ENCODE measurements at regions not wholly inside any gene's neighbourhood (a gene's known extent, or its start where the extent isn't known, plus 50 kb on each side); places are given as distances from the start of the nearest gene placed in this dataset.
"Not testable (repeated sequence)": the region's sequence is repeated elsewhere in the genome, so short reads cannot be mapped to it uniquely, and the experiment has no call there.

GRCh38 chr7:4386190-4386589, 295.9 kb upstream of the FOXK1 start:
- ChIA-PET CTCF (no interaction called here), POLR2A (no interaction called here)
- H3K36me3 Mint-ChIP-seq (ENCODE audit: low read depth): no peaks in the 10 kb centered on the region
- no peak overlapping the region for H3K4me3 Mint-ChIP-seq
- H3K27me3 Mint-ChIP-seq: peaks cover 14% of the 10 kb centered on the region
- H3K9me3 ChIP-seq (ENCODE audit: control insufficient read depth in 1 of 2, insufficient read depth in 1 of 2, low read length in 2 of 2): peaks cover 0 to 5% of the 10 kb centered on the region in 2 experiments
- H3K36me3 ChIP-seq (ENCODE audit: insufficient read depth, low read length): no peaks in the 10 kb centered on the region
- H3K27me3 ChIP-seq (ENCODE audit: control insufficient read depth in 1 of 2, insufficient read depth in 2 of 2, low read length in 2 of 2): no peaks in the 10 kb centered on the region
- ATAC-seq (ENCODE audit: poor library complexity) (no peak), DNase-seq (no peak)
- H3K27ac Mint-ChIP-seq: no peak overlapping the region
- H3K4me1 ChIP-seq (ENCODE audit: insufficient read depth, low read length): no peaks in the 10 kb centered on the region
- no peak for TF ChIP-seq CTCF (IDR thresholded peaks at IDR 0.05)
- peaks cover 7% of the 10 kb centered on the region for H3K9me3 Mint-ChIP-seq
- intact Hi-C loops (cut with DNase I, micrococcal nuclease): no loop called here
- no peak overlapping the region for H3K4me3 ChIP-seq (ENCODE audit: low read length)
- no peak overlapping the region for H3K27ac ChIP-seq (ENCODE audit: low read depth in 1 of 2, low read length in 2 of 2)
- H3K4me1 Mint-ChIP-seq (ENCODE audit: low read depth): no peaks in the 10 kb centered on the region

- H3K27ac Mint-ChIP-seq; H3K27me3 ChIP-seq (ENCODE audit: control insufficient read depth in 1 of 2, insufficient read depth in 2 of 2, low read length in 2 of 2); H3K4me3 Mint-ChIP-seq; POLR2A ChIA-PET; ATAC-seq (ENCODE audit: poor library complexity); H3K36me3 ChIP-seq (ENCODE audit: insufficient read depth, low read length); H3K4me1 Mint-ChIP-seq (ENCODE audit: low read depth); H3K27ac ChIP-seq (ENCODE audit: low read depth in 1 of 2, low read length in 2 of 2); CTCF ChIA-PET; H3K27me3 Mint-ChIP-seq; intact Hi-C loops (cut with DNase I, micrococcal nuclease); DNase-seq; H3K36me3 Mint-ChIP-seq (ENCODE audit: low read depth); H3K9me3 ChIP-seq (ENCODE audit: control insufficient read depth in 1 of 2, insufficient read depth in 1 of 2, low read length in 2 of 2); H3K4me3 ChIP-seq (ENCODE audit: low read length); H3K4me1 ChIP-seq (ENCODE audit: insufficient read depth, low read length): not testable (repeated sequence)
- H3K9me3 Mint-ChIP-seq: peaks cover 13% of the 10 kb centered on the region
Measured at GRCh38 chr7:4391103-4391502, 291.0 kb upstream of the FOXK1 start.

GRCh38 chr7:4394736-4395135, 287.4 kb upstream of the FOXK1 start:
- Histone ChIP-seq H3K27me3 (ENCODE audit: control insufficient read depth in 1 of 2, insufficient read depth in 2 of 2, low read length in 2 of 2) (no peaks in the 10 kb centered on the region), H3K27ac (ENCODE audit: low read depth in 1 of 2, low read length in 2 of 2) (no peak overlapping the region), H3K36me3 (ENCODE audit: insufficient read depth, low read length) (no peaks in the 10 kb centered on the region), H3K4me3 (ENCODE audit: low read length) (no peak overlapping the region), H3K9me3 (ENCODE audit: control insufficient read depth in 1 of 2, insufficient read depth in 1 of 2, low read length in 2 of 2) (peaks cover 0 to 5% of the 10 kb centered on the region in 2 experiments), H3K4me1 (ENCODE audit: insufficient read depth, low read length) (no peaks in the 10 kb centered on the region)
- Mint-ChIP-seq H3K4me1 (ENCODE audit: low read depth) (no peaks in the 10 kb centered on the region), H3K27ac (no peak overlapping the region), H3K27me3 (peaks cover 16% of the 10 kb centered on the region), H3K9me3 (peaks cover 8% of the 10 kb centered on the region), H3K4me3 (no peak overlapping the region), H3K36me3 (ENCODE audit: low read depth) (no peaks in the 10 kb centered on the region)
- ChIA-PET CTCF (no interaction called here), POLR2A (no interaction called here)
- ATAC-seq (ENCODE audit: poor library complexity): no peak
- intact Hi-C loops (cut with DNase I, micrococcal nuclease): no loop called here
- no peak for DNase-seq
- TF ChIP-seq CTCF (IDR thresholded peaks at IDR 0.05): no peak

GRCh38 chr7:4399121-4399520, 283.0 kb upstream of the FOXK1 start:
- no peak for DNase-seq
- Mint-ChIP-seq H3K4me3 (no peak overlapping the region), H3K27me3 (peaks cover 26% of the 10 kb centered on the region), H3K4me1 (ENCODE audit: low read depth) (no peaks in the 10 kb centered on the region), H3K36me3 (ENCODE audit: low read depth) (no peaks in the 10 kb centered on the region), H3K9me3 (peaks cover 9% of the 10 kb centered on the region), H3K27ac (no peak overlapping the region)
- H3K4me1 ChIP-seq (ENCODE audit: insufficient read depth, low read length): no peaks in the 10 kb centered on the region
- H3K27ac ChIP-seq (ENCODE audit: low read depth in 1 of 2, low read length in 2 of 2): no peak overlapping the region
- no peak for TF ChIP-seq CTCF (IDR thresholded peaks at IDR 0.05)
- H3K36me3 ChIP-seq (ENCODE audit: insufficient read depth, low read length): no peaks in the 10 kb centered on the region
- intact Hi-C loops (cut with DNase I, micrococcal nuclease): no loop called here
- POLR2A ChIA-PET: no interaction called here
- ATAC-seq (ENCODE audit: poor library complexity): no peak
- no peaks in the 10 kb centered on the region for H3K27me3 ChIP-seq (ENCODE audit: control insufficient read depth in 1 of 2, insufficient read depth in 2 of 2, low read length in 2 of 2)
- H3K9me3 ChIP-seq (ENCODE audit: control insufficient read depth in 1 of 2, insufficient read depth in 1 of 2, low read length in 2 of 2): no peaks in the 10 kb centered on the region
- H3K4me3 ChIP-seq (ENCODE audit: low read length): no peak overlapping the region
- CTCF ChIA-PET: no interaction called here

Measured in CD4-positive, alpha-beta T cell (primary cell).